DOHH2 (cell line): ENCODE measurements at regions not wholly inside any gene's neighbourhood (a gene's known extent, or its start where the extent isn't known, plus 50 kb on each side); places are given as distances from the start of the nearest gene placed in this dataset.

Experiments
- H3F3A ChIP-seq: fragments of 200-600 bp; sonication (generic), shearing (Covaris generic); 2 replicates; pipeline ENCODE4 v1.6.0; 2016; ENCODE audit warnings: antibody characterized with exemption, mild to moderate bottlenecking; ENCODE audit not compliant: control insufficient read depth, insufficient read depth
- H3K27ac ChIP-seq: fragments of 200-600 bp; sonication (generic); 2 replicates; pipeline ENCODE4 v1.5.1; 2014; ENCODE audit warnings: low read depth, mild to moderate bottlenecking, low read length, moderate library complexity
- H3K27me3 ChIP-seq: fragments of 200-600 bp; sonication (generic); 2 replicates; pipeline ENCODE4 v1.6.1; 2014; ENCODE audit warnings: mild to moderate bottlenecking, low read length, mixed read lengths; ENCODE audit not compliant: control insufficient read depth
- H3K36me3 ChIP-seq: fragments of 200-600 bp; sonication (generic); 2 replicates; pipeline ENCODE4 v1.6.1; 2014; ENCODE audit warnings: mild to moderate bottlenecking, low read length, moderate library complexity, mixed read lengths; ENCODE audit not compliant: control insufficient read depth
- H3K4me1 ChIP-seq: fragments of 200-600 bp; sonication (generic); 2 replicates; pipeline ENCODE4 v1.6.1; 2014; ENCODE audit warnings: mild to moderate bottlenecking, low read length, mixed read lengths; ENCODE audit not compliant: control insufficient read depth
- H3K4me2 ChIP-seq: fragments of 200-600 bp; sonication (generic); 2 replicates; pipeline ENCODE4 v1.6.0; 2014; ENCODE audit warnings: mild to moderate bottlenecking, low read length, moderate library complexity
- H3K4me3 ChIP-seq: fragments of 200-600 bp; sonication (generic); 2 replicates; pipeline ENCODE4 v1.5.1; 2014; ENCODE audit warnings: mild to moderate bottlenecking, low read length, mixed read lengths
- H3K79me2 ChIP-seq: fragments of 200-600 bp; sonication (generic); 2 replicates; pipeline ENCODE4 v1.6.1; 2014; ENCODE audit warnings: mild to moderate bottlenecking, low read length, mixed read lengths; ENCODE audit not compliant: control insufficient read depth
- H3K9me2 ChIP-seq: fragments of 200-600 bp; sonication (generic); replicated peaks from 2 replicates; pipeline ENCODE4 v1.6.1; 2014; ENCODE audit warnings: mild to moderate bottlenecking, low read length, mixed read lengths; ENCODE audit not compliant: control insufficient read depth
- H3K9me3 ChIP-seq: fragments of 200-600 bp; sonication (generic); 2 replicates; pipeline ENCODE4 v1.6.1; 2014; ENCODE audit warnings: antibody characterized with exemption, low read length, mixed read lengths; ENCODE audit not compliant: control insufficient read depth, insufficient read depth
- H4K20me1 ChIP-seq: fragments of 200-600 bp; sonication (generic); 2 replicates; pipeline ENCODE4 v1.6.0; 2014; ENCODE audit warnings: low read depth, mild to moderate bottlenecking, antibody characterized with exemption, low read length, moderate library complexity; ENCODE audit not compliant: control insufficient read depth, insufficient read depth
- CTCF ChIP-seq: fragments of 200-600 bp; sonication (generic); IDR thresholded peaks from one replicate; pipeline ENCODE4 v1.5.1; 2014; ENCODE audit warnings: antibody characterized with exemption, mild to moderate bottlenecking, low read depth, low read length; ENCODE audit not compliant: poor library complexity, severe bottlenecking
- EZH2phosphoT487 ChIP-seq: fragments of 200-600 bp; sonication (generic); IDR thresholded peaks from 2 replicates; pipeline ENCODE4 v1.6.1; 2017; ENCODE audit warnings: borderline replicate concordance, mild to moderate bottlenecking, antibody characterized with exemption, low read length, moderate library complexity, mixed read lengths

GRCh38 chr12:94795520-94795919 lies 145.2 kb upstream of the TMCC3 start:
- no peaks in the 10 kb centered on the region for H3K9me3 ChIP-seq
- H3K4me1 ChIP-seq, result peaks cover 21% of the 10 kb centered on the region
- H3K36me3 ChIP-seq, result no peaks in the 10 kb centered on the region
- H3F3A ChIP-seq, result no peaks in the 10 kb centered on the region
- no peak overlapping the region for H3K27ac ChIP-seq
- no peaks in the 10 kb centered on the region for H3K79me2 ChIP-seq
- no peaks in the 10 kb centered on the region for H4K20me1 ChIP-seq
- no peak overlapping the region for H3K4me2 ChIP-seq
- no peaks in the 10 kb centered on the region for H3K27me3 ChIP-seq
- TF ChIP-seq CTCF (no peak), EZH2phosphoT487 (no peak)
- no peak overlapping the region for H3K4me3 ChIP-seq
- H3K9me2 ChIP-seq, result no peaks in the 10 kb centered on the region

- H3K4me1 ChIP-seq, result peaks cover 26% of the 10 kb centered on the region
- no peak overlapping the region for H3K4me2 ChIP-seq
- no peaks in the 10 kb centered on the region for H3K27me3 ChIP-seq
- H3K9me2 ChIP-seq, result no peaks in the 10 kb centered on the region
- no peaks in the 10 kb centered on the region for H3F3A ChIP-seq
- no peaks in the 10 kb centered on the region for H3K79me2 ChIP-seq
- TF ChIP-seq EZH2phosphoT487, result no peak
- no peak for TF ChIP-seq CTCF
- H3K4me3 ChIP-seq, result no peak overlapping the region
- no peaks in the 10 kb centered on the region for H3K36me3 ChIP-seq
- no peaks in the 10 kb centered on the region for H3K9me3 ChIP-seq
- no peak overlapping the region for H3K27ac ChIP-seq
- no peaks in the 10 kb centered on the region for H4K20me1 ChIP-seq
Observed at GRCh38 chr12:94795044-94795443, 144.7 kb upstream of the TMCC3 start.

GRCh38 chr12:94793191-94793595 lies 142.8 kb upstream of the TMCC3 start:
- no peak overlapping the region for H3K27ac ChIP-seq
- H3K4me3 ChIP-seq, result no peak overlapping the region
- no peaks in the 10 kb centered on the region for H3F3A ChIP-seq
- H3K4me2 ChIP-seq, result no peak overlapping the region
- TF ChIP-seq EZH2phosphoT487 (no peak), CTCF (no peak)
- no peaks in the 10 kb centered on the region for H3K79me2 ChIP-seq
- H3K4me1 ChIP-seq, result peaks cover 30% of the 10 kb centered on the region
- H3K9me2 ChIP-seq, result no peaks in the 10 kb centered on the region
- no peaks in the 10 kb centered on the region for H3K36me3 ChIP-seq
- no peaks in the 10 kb centered on the region for H3K27me3 ChIP-seq
- no peaks in the 10 kb centered on the region for H4K20me1 ChIP-seq
- H3K9me3 ChIP-seq, result no peaks in the 10 kb centered on the region

GRCh38 chr12:94792693-94793092 lies 142.3 kb upstream of the TMCC3 start:
- Histone ChIP-seq H3K4me2 (no peak overlapping the region), H3F3A (no peaks in the 10 kb centered on the region), H3K4me1 (peaks cover 30% of the 10 kb centered on the region), H3K36me3 (no peaks in the 10 kb centered on the region), H3K79me2 (no peaks in the 10 kb centered on the region), H3K27me3 (no peaks in the 10 kb centered on the region), H3K9me3 (no peaks in the 10 kb centered on the region), H3K27ac (no peak overlapping the region), H3K4me3 (no peak overlapping the region), H3K9me2 (no peaks in the 10 kb centered on the region), H4K20me1 (no peaks in the 10 kb centered on the region)
- no peak for TF ChIP-seq EZH2phosphoT487
- TF ChIP-seq CTCF, result no peak
